ENCODE measurements at regions not wholly inside any gene's neighbourhood (a gene's known extent, or its start where the extent isn't known, plus 50 kb on each side); places are given as distances from the start of the nearest gene placed in this dataset.

- no peak for TF ChIP-seq PLSCR1 (CRISPR knock-in tag; IDR thresholded peaks at IDR 0.05; ENCODE audit: borderline replicate concordance)
- no peak for TF ChIP-seq ZNF230 (CRISPR knock-in tag; IDR thresholded peaks at IDR 0.05)
- TF ChIP-seq ZSCAN22 (CRISPR knock-in tag; IDR thresholded peaks at IDR 0.05): no peak
- TF ChIP-seq ZBTB33 (CRISPR knock-in tag; IDR thresholded peaks at IDR 0.05): no peak
- no peak for TF ChIP-seq ZNF333 (CRISPR knock-in tag; IDR thresholded peaks at IDR 0.05; ENCODE audit: borderline replicate concordance)
Measured at GRCh38 chr2:195368249-195369217, 288.5 kb upstream of the SLC39A10 start (continued).

- ATAC-seq: no peak
- Histone ChIP-seq H3K27me3 (ENCODE audit: control insufficient read depth in 1 of 2, insufficient read depth in 2 of 2, low read length in 2 of 2) (no peaks in the 10 kb centered on the region), H3K9me3 (ENCODE audit: low read length) (peaks cover 16% of the 10 kb centered on the region), H3K4me2 (ENCODE audit: low read depth, low read length) (no peak overlapping the region), H2AFZ (ENCODE audit: low read length) (no peak overlapping the region), H3K36me3 (replicated peaks in 1 of 2; ENCODE audit: control insufficient read depth in 1 of 2, insufficient read depth in 2 of 2, low read length in 2 of 2) (no peaks in the 10 kb centered on the region), H3K4me1 (ENCODE audit: insufficient read depth, low read length) (no peaks in the 10 kb centered on the region), H3K4me3 (replicated peaks in 1 of 3; ENCODE audit: insufficient read depth in 1 of 3, low read depth in 2 of 3, low read length in 3 of 3) (no peak overlapping the region), H3K79me2 (ENCODE audit: insufficient read depth, low read length) (no peaks in the 10 kb centered on the region), H3K9ac (ENCODE audit: insufficient read depth, low read depth, low read length) (no peak overlapping the region), H4K20me1 (ENCODE audit: insufficient read depth, low read length) (no peaks in the 10 kb centered on the region), H3K27ac (ENCODE audit: extremely low read length, insufficient read depth, low read length) (no peak overlapping the region)
- WGBS (ENCODE audit: low lambda C conversion rate): 3% methylated on average over 2 of the region's 2 CpGs
- no peak for DNase-seq (ENCODE audit: low spot score)
- no TSS peak for BruUV-seq (replicated peaks)
- in situ Hi-C loops (cut with HindIII; ENCODE audit: extremely low pct_ligation_motif_present, low pct_unique_long_range_greater_than_20kb) (no loop called here), intact Hi-C loops (cut with micrococcal nuclease; ENCODE audit: unreplicated experiment) (no loop called here)
- FAIRE-seq: no peak
- CTCF ChIA-PET (ENCODE audit: low intra/inter-chr PET ratio, low total read pairs): no interaction called here
- TF ChIP-seq ZSCAN12 (CRISPR knock-in tag; IDR thresholded peaks at IDR 0.05): no peak
- no peak for TF ChIP-seq HNRNPH1 (optimal IDR thresholded peaks at IDR 0.05; ENCODE audit: low read depth, low read length)
- no peak for TF ChIP-seq SCMH1 (CRISPR knock-in tag; IDR thresholded peaks at IDR 0.05; ENCODE audit: borderline replicate concordance)
- no peak for TF ChIP-seq ZNF672 (CRISPR knock-in tag; IDR thresholded peaks at IDR 0.05)
- no peak for TF ChIP-seq THAP9 (CRISPR knock-in tag; IDR thresholded peaks at IDR 0.05; ENCODE audit: borderline replicate concordance)
- TF ChIP-seq ATF5 (CRISPR knock-in tag; IDR thresholded peaks at IDR 0.05; ENCODE audit: low read depth): no peak
- POLR2A ChIA-PET: no interaction called here
Measured at GRCh38 chr2:195367809-195368208, 289.2 kb upstream of the SLC39A10 start.
